ENCODE measurements at regions not wholly inside any gene's neighbourhood (a gene's known extent, or its start where the extent isn't known, plus 50 kb on each side); places are given as distances from the start of the nearest gene placed in this dataset.
"Not testable (repeated sequence)": the region's sequence is repeated elsewhere in the genome, so short reads cannot be mapped to it uniquely, and the experiment has no call there.

DNA sequence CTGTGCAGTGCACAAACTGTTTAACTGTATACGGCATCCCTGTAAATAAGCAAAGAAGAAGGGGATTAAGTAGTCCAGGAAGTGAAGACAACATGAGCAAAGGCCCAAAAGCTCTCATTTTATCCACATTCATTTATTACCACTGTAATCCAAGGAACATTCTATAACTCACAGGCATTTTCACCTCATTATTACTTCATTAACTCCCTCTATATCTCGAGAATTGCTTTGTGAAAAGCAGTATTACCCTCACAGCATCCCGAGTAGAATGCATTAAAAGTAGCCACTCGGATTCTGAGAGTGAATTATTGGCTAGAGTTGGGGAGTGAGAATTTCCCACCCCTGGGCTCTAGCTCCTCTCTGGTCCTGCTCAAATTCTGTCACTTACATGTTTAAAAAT is 51.0 kb upstream of the CHCHD3 start:
- DNase-seq (ENCODE audit: low spot score) = no peak

DNA sequence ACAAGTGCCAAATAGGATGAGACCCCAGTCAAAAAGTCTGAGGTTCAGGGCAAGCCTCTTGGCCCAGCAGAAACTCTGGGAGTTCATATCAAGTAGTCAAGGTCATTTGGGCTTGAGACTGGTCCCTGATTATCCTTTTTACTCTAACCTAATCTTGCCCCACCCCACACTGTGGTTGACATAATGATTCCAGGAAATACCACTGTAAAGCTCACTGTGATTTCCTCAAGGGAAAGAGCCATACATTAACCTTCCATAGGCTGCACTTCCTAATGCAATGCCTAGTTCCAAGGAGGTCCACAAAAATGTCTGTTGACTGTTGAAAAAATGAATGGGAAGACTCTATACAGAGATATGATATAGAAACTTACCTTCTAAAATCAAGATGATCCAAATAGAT is 52.9 kb upstream of the CHCHD3 start:
- no peak for DNase-seq (ENCODE audit: low spot score)

DNA sequence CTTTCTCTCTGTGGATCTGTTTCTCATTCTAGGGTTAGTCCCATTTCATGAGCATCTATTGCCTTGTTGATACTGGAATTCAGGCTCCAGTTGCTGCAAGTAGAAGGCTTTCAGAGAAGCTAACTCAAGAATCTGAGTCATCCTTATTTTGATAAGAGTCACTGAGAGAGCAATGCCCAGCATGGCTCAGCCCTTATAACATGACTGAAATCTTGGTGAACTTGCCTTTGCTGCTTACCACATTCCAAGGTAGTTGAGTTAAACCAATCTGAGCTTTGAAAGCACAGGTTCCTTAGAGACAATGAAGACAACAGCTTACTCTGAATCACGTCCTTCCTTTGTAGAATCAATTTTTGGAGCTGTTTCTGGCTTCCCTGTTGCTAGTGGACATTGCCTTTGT is 53.6 kb upstream of the CHCHD3 start:
- no peak for DNase-seq (ENCODE audit: low spot score)

DNA sequence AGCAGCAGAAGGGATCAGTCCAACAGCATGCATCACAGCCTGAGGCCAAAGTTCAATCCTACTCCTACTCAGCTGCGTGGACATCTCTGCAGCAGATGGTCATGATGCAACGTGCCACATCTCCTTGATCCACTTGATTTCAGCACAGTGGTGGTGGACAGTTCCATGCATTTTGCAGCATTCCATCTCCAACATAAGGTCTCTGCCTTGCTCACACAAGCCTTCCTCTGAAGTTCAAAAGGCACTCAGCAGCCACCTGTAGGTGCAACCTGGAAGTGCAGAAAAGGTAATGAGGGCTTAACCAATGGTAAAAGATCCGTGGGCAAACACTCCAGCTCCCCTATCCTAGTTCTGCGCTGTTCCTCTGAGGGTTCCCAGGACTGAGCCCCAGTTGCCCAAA is 57.5 kb upstream of the CHCHD3 start:
- DNase-seq (ENCODE audit: low spot score) = peak; percentile 5

DNA sequence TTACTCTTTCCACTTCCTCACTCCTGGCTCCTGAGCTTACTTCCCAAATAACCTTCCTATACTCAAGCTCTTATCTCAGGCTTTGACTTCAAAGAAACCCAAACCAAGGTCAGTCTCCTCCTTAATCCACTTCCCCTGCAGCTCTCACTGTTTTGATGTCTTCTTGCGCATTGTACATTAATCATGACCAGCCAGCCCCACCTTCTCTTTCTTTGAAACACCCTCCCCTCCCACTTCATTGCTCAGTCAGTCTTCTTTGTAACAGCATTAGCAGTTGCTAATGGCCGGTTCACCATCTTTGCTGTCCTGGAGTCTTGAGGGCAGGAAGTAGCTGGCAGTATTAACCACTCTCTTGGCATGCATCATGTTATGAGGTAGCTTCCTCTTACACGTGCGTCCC is 57.9 kb upstream of the CHCHD3 start:
- no peak for DNase-seq (ENCODE audit: low spot score)

DNA sequence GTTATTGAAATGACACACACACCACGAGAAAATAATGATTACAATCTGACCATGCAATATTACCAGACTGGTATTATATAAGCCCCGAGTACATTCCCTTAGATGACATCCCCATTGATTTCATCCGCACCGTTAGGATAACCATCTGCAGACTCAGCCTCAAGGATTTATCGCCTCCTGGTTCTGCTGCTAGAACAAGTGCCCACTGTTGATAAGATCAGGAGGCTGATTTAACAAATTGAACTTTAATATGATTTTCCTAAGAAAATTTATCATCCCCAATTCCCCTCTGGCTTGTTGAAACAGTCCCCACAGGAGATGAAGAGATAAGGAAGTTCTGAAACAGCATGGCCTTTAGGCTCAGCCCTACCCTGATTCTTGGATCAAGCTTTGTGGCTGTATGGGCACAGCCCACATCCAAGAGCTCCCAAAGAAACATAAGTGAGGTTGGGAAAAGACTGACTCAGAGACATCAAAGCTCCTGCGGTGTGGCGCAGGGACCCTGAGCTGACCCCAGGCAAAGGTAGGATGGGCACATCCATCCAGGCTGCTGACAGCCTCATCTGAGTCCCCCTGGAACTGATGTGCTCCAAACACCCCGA is 59.2 kb upstream of the CHCHD3 start:
- no peak for DNase-seq (ENCODE audit: low spot score)

DNA sequence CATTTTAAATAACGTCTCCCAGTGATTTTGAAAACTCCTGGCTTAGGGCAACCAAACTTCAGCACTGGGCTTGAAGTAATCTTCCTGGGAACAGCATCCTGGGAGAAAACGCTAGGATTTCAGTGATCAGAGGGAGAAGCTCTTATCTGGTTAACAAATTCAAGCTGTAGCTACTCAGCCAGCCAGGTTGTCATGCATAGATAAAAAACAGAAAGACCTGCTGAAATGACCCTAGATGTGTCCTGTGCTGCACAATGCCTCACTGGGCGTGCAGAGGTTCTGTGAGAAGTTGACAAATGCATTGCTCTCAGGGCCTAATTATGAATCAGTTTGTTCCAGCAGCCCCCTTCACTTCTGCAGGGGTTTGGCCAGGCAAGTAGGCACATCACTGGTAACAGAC is 68.9 kb upstream of the CHCHD3 start:
- DNase-seq (ENCODE audit: low spot score) = no peak

DNA sequence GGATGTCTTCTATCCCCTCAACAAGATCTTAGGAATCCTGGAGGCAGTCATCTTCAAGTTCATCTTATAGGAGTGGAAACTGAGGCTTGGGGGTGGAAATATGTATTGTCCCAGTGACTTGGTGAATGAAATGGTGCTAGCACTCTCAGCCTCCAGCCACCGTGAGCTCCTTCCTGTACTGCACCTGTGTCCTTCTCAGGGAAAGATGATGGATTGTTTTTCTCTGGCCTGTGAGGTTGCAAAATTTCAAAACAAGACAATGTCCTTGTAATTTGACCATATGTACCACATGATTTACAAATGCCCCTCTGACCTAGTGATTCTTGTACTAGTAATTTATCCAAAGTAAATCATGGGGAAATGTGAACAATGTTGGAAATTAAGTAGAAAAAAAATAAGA is 71.0 kb upstream of the CHCHD3 start:
- DNase-seq (ENCODE audit: low spot score) = no peak

DNA sequence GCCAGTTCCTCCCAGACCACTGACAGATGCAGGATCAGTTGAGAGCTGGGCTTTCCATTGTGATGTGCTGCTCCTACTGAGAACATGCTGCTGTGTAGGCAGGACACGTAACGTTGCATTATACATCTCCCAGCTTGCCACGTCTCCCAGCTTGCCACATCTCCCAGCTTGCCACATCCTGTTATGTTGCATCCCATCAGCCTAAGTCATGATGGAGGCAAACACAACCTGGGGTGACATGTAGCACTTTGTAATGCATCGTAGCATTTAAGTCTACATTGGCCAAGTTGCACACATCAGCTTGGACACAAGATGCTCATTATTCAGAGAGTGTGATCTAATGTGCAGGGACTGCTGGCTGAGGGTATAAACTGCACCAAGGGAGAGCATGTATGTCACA is 73.3 kb upstream of the CHCHD3 start:
- DNase-seq (ENCODE audit: low spot score) = no peak

DNA sequence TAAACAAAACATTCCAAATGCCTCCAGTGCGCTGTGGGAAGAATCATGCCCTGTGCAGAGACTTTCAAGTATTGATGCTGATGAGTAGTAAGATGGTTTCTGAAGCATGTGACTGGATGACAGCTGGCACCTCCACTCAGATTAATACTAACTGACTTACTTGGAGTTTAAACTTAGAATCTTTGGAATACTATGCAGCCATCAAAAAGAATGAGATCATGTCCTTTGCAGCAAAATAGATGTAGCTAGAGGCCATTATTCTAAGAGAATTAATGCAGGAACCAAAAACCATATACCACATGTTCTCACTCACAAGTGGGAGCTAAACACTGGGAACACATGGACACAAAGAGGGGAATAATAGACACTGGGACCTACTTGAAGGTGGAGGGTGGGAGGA is 73.8 kb upstream of the CHCHD3 start:
- DNase-seq (ENCODE audit: low spot score) = no peak

DNA sequence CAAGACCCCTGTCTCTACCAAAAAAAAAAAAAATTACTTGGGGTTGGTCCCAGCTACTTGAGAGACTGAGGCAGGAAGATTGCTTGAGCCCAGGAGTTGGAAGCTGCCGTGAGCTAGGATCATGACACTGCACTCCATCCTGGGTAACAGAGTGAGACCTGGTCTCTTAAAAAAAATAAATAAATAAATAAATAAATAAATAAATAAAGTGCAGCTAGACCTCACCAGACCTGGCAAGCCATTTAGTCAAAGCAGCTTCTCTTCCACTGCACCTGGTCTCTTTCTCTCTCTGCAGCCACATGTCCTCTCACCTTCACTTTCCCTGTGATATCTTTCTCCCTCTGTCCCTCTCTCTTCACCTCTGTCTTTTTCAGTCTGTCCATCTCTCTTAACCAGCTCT is 75.2 kb upstream of the CHCHD3 start:
- DNase-seq (ENCODE audit: low spot score) = no peak

DNA sequence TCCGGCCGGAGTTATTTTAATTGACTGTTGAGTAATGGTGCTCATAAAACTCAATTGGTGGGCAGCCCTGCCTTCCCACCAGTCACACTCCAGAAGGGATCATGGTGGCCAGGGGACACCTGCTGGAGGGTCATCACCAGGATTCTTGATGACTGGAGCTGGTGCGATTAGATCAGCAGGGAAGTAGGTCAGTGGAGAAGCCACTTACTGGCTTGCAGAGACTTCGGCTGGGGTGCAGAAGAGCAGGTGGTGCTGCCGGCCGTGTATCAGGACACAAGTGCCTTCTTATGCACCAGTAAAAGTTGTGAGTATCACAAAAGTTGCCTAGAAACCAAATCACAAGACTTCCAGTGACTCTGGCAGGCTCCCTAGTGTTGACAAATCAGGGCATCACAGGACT is 82.6 kb upstream of the CHCHD3 start:
- no peak for DNase-seq (ENCODE audit: low spot score)

DNA sequence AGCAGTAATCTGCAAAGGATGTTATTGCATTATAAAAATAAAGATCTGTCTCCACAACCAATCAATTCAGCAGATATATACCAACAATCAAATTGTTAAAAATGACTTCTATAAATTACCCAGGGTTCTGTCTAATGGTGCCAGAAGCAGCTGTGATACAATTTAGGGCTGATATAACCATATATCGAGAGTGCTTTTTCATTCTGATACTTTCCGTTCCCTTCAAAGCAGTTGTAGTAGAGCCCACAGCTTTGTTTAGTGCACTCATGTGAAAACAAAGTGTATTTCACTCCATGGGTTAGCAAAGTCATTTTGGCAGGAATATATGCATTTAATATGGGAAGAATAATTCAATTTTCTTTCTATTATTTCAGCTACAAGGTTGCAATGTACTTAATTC is 83.1 kb upstream of the CHCHD3 start:
- DNase-seq (ENCODE audit: low spot score) = no peak

DNA sequence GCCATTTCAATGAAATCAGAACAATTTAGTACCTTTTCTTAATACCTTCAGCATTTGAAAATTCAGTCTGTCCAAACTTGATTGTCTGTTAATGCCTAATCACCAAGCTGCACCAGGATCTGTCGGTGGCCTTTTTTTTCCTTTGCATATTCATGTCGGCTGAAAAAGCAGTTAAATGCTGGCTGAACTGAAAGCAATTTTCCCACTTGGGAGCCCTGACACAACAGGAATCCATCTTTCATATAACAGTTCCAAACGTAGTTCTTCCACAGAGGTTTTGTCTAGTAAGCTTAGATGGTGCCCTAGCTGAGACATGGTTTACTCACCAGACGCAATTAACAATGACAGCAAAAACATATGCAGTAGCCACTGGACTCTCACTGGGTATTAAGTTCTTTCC is 83.6 kb upstream of the CHCHD3 start:
- DNase-seq (ENCODE audit: low spot score) = no peak

DNA sequence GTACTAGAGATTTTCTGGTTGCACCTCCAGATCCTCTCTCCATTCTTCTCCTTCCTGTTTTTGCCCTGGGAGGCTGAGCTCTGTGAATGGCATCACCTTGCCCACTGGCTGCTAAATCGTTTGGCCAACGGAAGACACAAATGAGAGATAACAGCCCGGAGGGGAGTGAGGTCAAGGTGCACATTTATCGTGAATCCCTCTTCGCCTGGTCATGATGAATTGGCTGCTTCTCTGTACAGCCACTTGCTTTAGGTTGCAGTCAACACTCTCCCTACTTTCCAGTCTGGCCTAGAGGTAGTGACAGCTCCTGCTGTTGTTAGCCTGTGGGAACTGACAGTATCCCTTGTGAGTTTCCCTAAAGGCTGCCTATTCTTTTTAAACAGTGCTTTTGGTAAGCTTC is 85.4 kb upstream of the CHCHD3 start:
- no peak for DNase-seq (ENCODE audit: low spot score)

DNA sequence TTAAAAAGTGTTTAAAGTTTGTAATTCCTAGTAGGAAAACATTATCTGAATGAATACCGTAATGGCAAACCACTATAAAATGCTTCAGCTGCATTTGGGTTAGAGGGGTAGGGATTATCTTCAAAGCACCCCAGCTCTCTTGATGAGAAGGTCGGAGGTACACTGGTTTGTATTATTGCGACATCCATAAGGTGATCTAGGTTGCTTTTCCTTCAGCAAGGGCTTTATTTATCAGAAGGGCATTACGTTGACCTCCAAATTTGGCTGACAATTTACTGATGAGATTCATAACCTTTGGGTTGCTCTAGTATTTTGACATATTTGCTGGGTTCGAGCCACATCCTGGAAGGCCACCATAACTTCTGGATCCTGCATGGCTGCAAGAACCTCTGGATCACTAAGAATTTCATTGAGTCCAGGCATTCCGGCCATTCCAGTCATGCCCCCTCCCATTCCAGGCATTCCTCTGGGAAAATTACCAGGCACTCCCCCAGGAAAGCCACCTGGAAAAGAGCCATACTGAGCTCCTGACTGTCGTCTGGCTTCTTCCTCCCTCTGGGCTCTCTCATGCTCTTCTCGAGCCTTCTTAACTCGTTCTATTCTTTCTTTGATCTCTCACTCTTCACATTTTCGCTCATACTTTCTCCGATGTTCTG is 83.6 kb upstream of the EXOC4 start:
- not testable (repeated sequence) for DNase-seq (ENCODE audit: low spot score)

DNA sequence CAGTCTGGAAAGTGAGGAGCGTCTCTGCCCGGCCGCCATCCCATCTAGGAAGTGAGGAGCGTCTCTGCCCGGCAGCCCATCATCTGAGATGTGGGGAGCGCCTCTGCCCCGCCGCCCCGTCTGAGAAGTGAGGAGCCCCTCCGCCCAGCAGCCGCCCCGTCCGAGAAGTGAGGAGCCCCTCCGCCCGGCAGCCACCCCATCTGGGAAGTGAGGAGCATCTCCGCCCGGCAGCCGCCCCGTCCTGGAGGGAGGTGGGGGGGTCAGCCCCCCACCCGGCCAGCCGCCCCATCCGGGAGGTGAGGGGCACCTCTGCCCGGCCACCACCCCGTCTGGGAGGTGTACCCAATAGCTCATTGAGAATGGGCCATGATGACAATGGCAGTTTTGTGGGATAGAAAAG is 75.4 kb upstream of the EXOC4 start:
- DNase-seq (ENCODE audit: low spot score) = not testable (repeated sequence)

DNA sequence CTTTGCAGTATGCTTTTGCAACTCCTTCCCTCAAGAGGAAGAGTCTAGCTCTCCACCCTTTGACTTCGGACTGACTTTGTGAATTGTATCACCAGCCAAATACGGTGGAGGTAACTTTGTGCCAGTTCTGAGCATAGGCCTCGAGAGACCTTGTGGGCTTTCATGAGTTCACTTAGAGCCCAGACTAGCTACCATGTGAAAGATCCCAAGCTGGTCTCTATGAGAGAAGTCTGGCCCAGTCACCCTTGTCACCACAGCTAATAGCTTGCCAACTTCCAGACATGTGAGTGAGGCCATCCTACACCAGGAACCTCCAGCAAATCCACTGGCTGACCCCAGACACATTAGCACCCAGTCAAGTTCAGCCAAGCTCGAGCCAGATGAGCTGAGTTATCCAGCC is 72.2 kb upstream of the EXOC4 start:
- no peak for DNase-seq (ENCODE audit: low spot score)

DNA sequence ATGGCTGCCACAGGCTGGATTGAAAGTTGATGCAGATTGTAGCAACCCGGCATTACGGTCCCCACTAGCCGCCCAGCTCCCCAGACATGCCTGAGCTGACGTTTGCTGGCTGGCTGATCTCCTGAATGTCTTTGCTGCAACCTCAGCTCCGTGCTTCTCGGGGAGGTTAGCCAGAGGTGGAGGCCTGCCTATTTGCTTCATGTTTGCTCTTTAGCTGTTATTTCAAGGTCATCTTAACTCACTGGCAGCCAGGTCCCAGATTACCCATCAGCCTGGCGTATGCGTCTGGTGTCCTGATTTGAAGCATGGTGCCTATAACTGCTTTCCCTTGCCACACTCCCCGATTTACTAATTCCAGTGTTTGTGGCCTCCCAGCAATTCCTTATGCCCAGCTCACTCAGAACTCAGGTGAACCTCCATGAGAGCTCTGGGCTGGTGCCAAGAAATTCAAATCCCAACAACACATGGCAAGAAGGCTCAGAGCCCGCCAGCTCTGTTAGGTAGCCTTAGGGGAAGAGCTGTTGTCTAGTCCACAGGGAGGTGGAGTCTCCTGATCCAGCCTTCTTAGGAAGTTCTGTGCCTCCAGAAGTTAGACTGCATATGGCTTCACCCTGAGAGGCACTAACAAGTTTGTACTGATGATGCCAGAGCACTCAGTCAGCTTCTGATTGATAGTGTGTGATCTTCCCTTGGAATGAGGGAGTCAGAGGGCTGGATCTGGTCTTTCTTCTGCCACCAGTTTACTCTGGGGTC is 69.7 kb upstream of the EXOC4 start:
- peak; percentile 5 for DNase-seq (ENCODE audit: low spot score)

DNA sequence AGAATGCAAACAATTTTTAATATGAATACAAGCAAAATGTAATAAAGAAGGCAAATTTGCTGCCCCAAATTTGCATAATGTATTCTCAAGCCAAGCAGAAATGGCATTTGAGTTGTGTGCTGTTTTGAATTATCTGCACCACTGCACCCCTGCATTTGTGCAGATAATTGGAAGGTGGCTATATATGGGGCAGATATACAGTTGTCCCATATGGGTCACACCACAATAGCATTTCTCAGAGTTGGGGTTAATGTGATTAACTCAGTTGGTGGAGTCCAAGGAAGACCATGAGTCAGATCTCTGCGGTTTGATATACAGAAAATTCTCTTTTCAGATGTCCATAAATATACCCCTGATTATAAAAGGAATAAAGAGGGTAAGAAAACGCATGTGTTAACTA is 68.9 kb upstream of the EXOC4 start:
- no peak for DNase-seq (ENCODE audit: low spot score)

DNA sequence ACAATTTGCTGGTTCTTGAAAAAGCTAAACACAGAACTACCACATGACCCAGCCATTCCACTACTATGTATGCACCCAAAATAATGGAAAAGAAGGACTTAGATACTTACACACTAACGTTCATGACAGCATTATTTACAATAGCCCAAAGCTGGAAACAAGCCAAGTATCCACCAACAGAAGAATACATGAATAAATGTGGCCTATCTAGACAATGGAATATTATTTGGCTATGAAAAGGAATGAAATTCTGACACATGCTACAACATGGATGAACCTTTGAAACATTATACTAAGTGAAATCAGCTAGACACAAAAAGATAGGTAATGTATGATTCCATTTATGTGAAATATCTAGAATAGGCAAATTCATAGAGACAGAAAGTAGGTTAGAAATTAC is 67.4 kb upstream of the EXOC4 start:
- no peak for DNase-seq (ENCODE audit: low spot score)

DNA sequence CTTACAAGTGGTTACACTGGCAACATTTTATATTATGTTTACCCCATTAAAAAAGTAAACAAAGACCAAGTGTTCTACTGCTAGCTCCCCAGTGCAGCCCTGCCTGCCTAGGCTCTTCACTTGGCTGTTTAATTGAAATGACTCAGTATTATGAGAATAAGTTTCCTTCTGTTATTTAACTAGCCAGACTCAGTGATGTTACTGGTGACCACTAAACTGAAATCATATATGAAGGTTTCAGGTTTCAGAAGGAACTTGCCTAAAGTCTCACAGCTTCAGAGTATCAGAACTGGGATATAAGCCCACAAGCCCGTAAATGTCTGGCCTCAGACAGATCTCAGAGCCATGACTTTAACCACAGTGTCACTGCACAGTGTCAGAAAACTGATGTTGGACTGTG is 66.8 kb upstream of the EXOC4 start:
- no peak for DNase-seq (ENCODE audit: low spot score)

DNA sequence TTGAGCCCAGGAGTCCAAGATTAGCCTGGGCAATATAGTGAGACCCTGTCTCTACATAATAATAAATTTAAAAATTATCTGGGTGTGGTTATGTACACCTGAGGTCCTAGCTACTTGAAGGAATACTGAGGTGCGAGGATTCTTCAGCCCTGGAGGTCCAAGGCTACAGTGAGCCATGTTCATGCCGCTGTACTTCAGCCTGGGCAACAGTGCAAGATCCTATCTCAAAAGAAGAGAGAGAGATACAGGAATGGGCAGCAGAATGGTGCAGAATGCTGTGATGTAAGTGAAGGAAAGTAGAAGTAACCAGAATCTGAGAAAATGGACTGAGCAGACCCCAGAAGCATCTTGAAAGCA is 62.7 kb upstream of the EXOC4 start:
- DNase-seq (ENCODE audit: low spot score) = no peak

DNA sequence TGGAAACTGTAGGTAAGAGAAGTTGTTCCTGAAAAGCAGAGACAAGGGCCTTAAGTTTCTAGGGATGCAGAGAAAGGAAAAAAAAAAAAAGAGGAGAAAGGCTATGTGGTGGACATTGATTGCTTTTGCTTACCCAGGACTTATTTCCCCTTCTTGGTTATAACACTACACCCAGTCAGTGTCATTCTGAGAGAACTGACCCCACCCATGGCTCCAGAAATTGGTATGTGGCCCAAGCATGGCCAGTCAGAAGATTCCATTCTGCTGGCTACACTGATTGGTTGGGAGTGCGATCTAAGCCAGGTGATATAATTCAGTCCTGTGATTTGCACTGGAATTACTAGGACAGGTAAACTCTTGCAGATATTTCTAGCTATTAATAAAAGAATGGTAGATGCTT is 62.2 kb upstream of the EXOC4 start:
- DNase-seq (ENCODE audit: low spot score) = no peak

All from cerebellar cortex (tissue), 1 donor.